ENCODE measurements at regions not wholly inside any gene's neighbourhood (a gene's known extent, or its start where the extent isn't known, plus 50 kb on each side); places are given as distances from the start of the nearest gene placed in this dataset.

GRCh38 chr7:11895337-11895736 is 63.3 kb upstream of the THSD7A start:
- H3K27me3 ChIP-seq, result no peaks in the 10 kb centered on the region
- H3K4me1 ChIP-seq (ENCODE audit: low read depth), result no peaks in the 10 kb centered on the region
- no peak overlapping the region for H3K4me3 ChIP-seq
- no peaks in the 10 kb centered on the region for H3K36me3 ChIP-seq
- H3K9me3 ChIP-seq (ENCODE audit: low read depth), result no peaks in the 10 kb centered on the region
- no peak for TF ChIP-seq CTCF (IDR thresholded peaks at IDR 0.05; ENCODE audit: low read depth, low read length)
- no peak for DNase-seq (ENCODE audit: low read depth in 1 of 2, low spot score in 1 of 2)
- no peak overlapping the region for H3K27ac ChIP-seq

GRCh38 chr7:11896663-11897062 is 64.7 kb upstream of the THSD7A start:
- DNase-seq (ENCODE audit: low read depth in 1 of 2, low spot score in 1 of 2), result no peak
- no peaks in the 10 kb centered on the region for H3K4me1 ChIP-seq (ENCODE audit: low read depth)
- H3K27me3 ChIP-seq, result no peaks in the 10 kb centered on the region
- H3K36me3 ChIP-seq, result no peaks in the 10 kb centered on the region
- no peak overlapping the region for H3K27ac ChIP-seq
- no peaks in the 10 kb centered on the region for H3K9me3 ChIP-seq (ENCODE audit: low read depth)
- TF ChIP-seq CTCF (IDR thresholded peaks at IDR 0.05; ENCODE audit: low read depth, low read length), result no peak
- H3K4me3 ChIP-seq, result no peak overlapping the region

GRCh38 chr7:11899247-11899646 is 67.2 kb upstream of the THSD7A start:
- H3K27ac ChIP-seq, result no peak overlapping the region
- no peaks in the 10 kb centered on the region for H3K36me3 ChIP-seq
- H3K4me1 ChIP-seq (ENCODE audit: low read depth), result no peaks in the 10 kb centered on the region
- no peak for DNase-seq (ENCODE audit: low read depth in 1 of 2, low spot score in 1 of 2)
- no peaks in the 10 kb centered on the region for H3K9me3 ChIP-seq (ENCODE audit: low read depth)
- no peaks in the 10 kb centered on the region for H3K27me3 ChIP-seq
- no peak for TF ChIP-seq CTCF (IDR thresholded peaks at IDR 0.05; ENCODE audit: low read depth, low read length)
- no peak overlapping the region for H3K4me3 ChIP-seq

GRCh38 chr7:11910253-11910652 is 78.3 kb upstream of the THSD7A start:
- no peak for TF ChIP-seq CTCF (IDR thresholded peaks at IDR 0.05; ENCODE audit: low read depth, low read length)
- Histone ChIP-seq H3K9me3 (ENCODE audit: low read depth) (no peaks in the 10 kb centered on the region), H3K36me3 (no peaks in the 10 kb centered on the region), H3K4me3 (no peak overlapping the region), H3K27me3 (no peaks in the 10 kb centered on the region), H3K4me1 (ENCODE audit: low read depth) (no peaks in the 10 kb centered on the region), H3K27ac (no peak overlapping the region)
- DNase-seq (ENCODE audit: low read depth in 1 of 2, low spot score in 1 of 2), result no peak

- no peak for TF ChIP-seq CTCF (IDR thresholded peaks at IDR 0.05; ENCODE audit: low read depth, low read length)
- Histone ChIP-seq H3K9me3 (ENCODE audit: low read depth) (no peaks in the 10 kb centered on the region), H3K36me3 (no peaks in the 10 kb centered on the region), H3K4me1 (ENCODE audit: low read depth) (no peaks in the 10 kb centered on the region), H3K27ac (no peak overlapping the region), H3K4me3 (no peak overlapping the region), H3K27me3 (no peaks in the 10 kb centered on the region)
- DNase-seq (ENCODE audit: low read depth in 1 of 2, low spot score in 1 of 2), result no peak
These were observed 79.9 kb upstream of the THSD7A start for GRCh38 chr7:11911900-11912299.

GRCh38 chr7:11914645-11915044 is 82.6 kb upstream of the THSD7A start:
- H3K36me3 ChIP-seq, result no peaks in the 10 kb centered on the region
- H3K4me3 ChIP-seq, result no peak overlapping the region
- TF ChIP-seq CTCF (IDR thresholded peaks at IDR 0.05; ENCODE audit: low read depth, low read length), result no peak
- no peaks in the 10 kb centered on the region for H3K4me1 ChIP-seq (ENCODE audit: low read depth)
- H3K27me3 ChIP-seq, result no peaks in the 10 kb centered on the region
- H3K27ac ChIP-seq, result no peak overlapping the region
- H3K9me3 ChIP-seq (ENCODE audit: low read depth), result no peaks in the 10 kb centered on the region
- DNase-seq (ENCODE audit: low read depth in 1 of 2, low spot score in 1 of 2), result no peak
